ENCODE measurements at regions not wholly inside any gene's neighbourhood (a gene's known extent, or its start where the extent isn't known, plus 50 kb on each side); places are given as distances from the start of the nearest gene placed in this dataset.
"Not testable (repeated sequence)": the region's sequence is repeated elsewhere in the genome, so short reads cannot be mapped to it uniquely, and the experiment has no call there.

- H2BK120ac ChIP-seq (ENCODE audit: low read depth, low read length) = no peak overlapping the region
- H2AFZ ChIP-seq (ENCODE audit: low read depth, low read length) = no peak overlapping the region
- no peaks in the 10 kb centered on the region for H3K36me3 ChIP-seq (ENCODE audit: control insufficient read depth in 1 of 2, insufficient read depth in 2 of 2, low read depth in 1 of 2, low read length in 2 of 2)
- no peak overlapping the region for H3K9ac ChIP-seq (ENCODE audit: low read length)
- H3K23ac ChIP-seq (ENCODE audit: low read length in 2 of 2) = no peak overlapping the region
- H2BK5ac ChIP-seq (ENCODE audit: low read depth, low read length, poor library complexity, severe bottlenecking) = no peak overlapping the region
- no peak overlapping the region for H3K4me3 ChIP-seq (ENCODE audit: insufficient read depth in 1 of 2, low read depth in 1 of 2, low read length in 2 of 2)
- peak overlapping the region; percentile 16 for H2AK5ac ChIP-seq (ENCODE audit: low read length, severe bottlenecking)
- no peak for DNase-seq
- H3K27ac ChIP-seq (ENCODE audit: low read length, poor library complexity, severe bottlenecking) = no peak overlapping the region
- H3K14ac ChIP-seq (ENCODE audit: low read length in 2 of 2) = no peak overlapping the region
- 91% methylated on average over 3 of the region's 3 CpGs for WGBS
- H2BK15ac ChIP-seq (ENCODE audit: low read depth, poor library complexity, severe bottlenecking) = no peak overlapping the region
- H4K8ac ChIP-seq (ENCODE audit: low read length) = no peak overlapping the region
- peak overlapping the region in 1 of 2 experiments; percentile 2 for H2BK12ac ChIP-seq (ENCODE audit: low read length in 2 of 2)
- no peak overlapping the region for H3K4ac ChIP-seq (ENCODE audit: low read depth in 1 of 2, low read length in 2 of 2)
- peaks cover 0 to 2% of the 10 kb centered on the region in 2 experiments for H3K27me3 ChIP-seq (ENCODE audit: control insufficient read depth in 1 of 2, insufficient read depth in 1 of 2, low read length in 2 of 2)
- peaks cover 27% of the 10 kb centered on the region for H3K4me1 ChIP-seq (ENCODE audit: control insufficient read depth, insufficient read depth, low read depth, low read length)
- no peak overlapping the region for H3K18ac ChIP-seq (ENCODE audit: low read depth in 1 of 2, low read length in 2 of 2)
- no peaks in the 10 kb centered on the region for H3K79me1 ChIP-seq (replicated peaks; ENCODE audit: low read length, poor library complexity, severe bottlenecking)
- H4K91ac ChIP-seq (ENCODE audit: low read length) = no peak overlapping the region
- H3K9me3 ChIP-seq (ENCODE audit: control insufficient read depth, low read length) = no peaks in the 10 kb centered on the region
- H3K4me2 ChIP-seq (ENCODE audit: low read length, poor library complexity, severe bottlenecking) = no peak overlapping the region
Observed at GRCh38 chr9:129551393-129551973, 69.4 kb downstream of the C9orf50 start.

- WGBS = 93% methylated on average over 10 of the region's 11 CpGs
Observed at GRCh38 chr9:129550977-129551376, 69.9 kb downstream of the C9orf50 start.

GRCh38 chr9:129550199-129550839 lies 70.6 kb downstream of the C9orf50 start:
- Histone ChIP-seq H2AFZ (ENCODE audit: low read depth, low read length) (peak overlapping the region; percentile 96), H3K14ac (ENCODE audit: low read length in 2 of 2) (peak overlapping the region in 1 of 2 experiments; percentile 79), H2BK15ac (ENCODE audit: low read depth, poor library complexity, severe bottlenecking) (peak overlapping the region; percentile 73), H2BK12ac (ENCODE audit: low read length in 2 of 2) (peak overlapping the region; percentile 9 to 70), H2BK120ac (ENCODE audit: low read depth, low read length) (peak overlapping the region; percentile 92), H3K4me1 (ENCODE audit: control insufficient read depth, insufficient read depth, low read depth, low read length) (peaks cover 24% of the 10 kb centered on the region), H2BK5ac (ENCODE audit: low read depth, low read length, poor library complexity, severe bottlenecking) (peak overlapping the region; percentile 39), H4K8ac (ENCODE audit: low read length) (peak overlapping the region; percentile 95), H3K27ac (ENCODE audit: low read length, poor library complexity, severe bottlenecking) (peak overlapping the region; percentile 19), H4K91ac (ENCODE audit: low read length) (peak overlapping the region; percentile 87), H3K4me3 (ENCODE audit: insufficient read depth in 1 of 2, low read depth in 1 of 2, low read length in 2 of 2) (peak overlapping the region; percentile 46 to 72), H3K4me2 (ENCODE audit: low read length, poor library complexity, severe bottlenecking) (peak overlapping the region; percentile 81), H3K4ac (ENCODE audit: low read depth in 1 of 2, low read length in 2 of 2) (peak overlapping the region; percentile 86 to 92), H2AK5ac (ENCODE audit: low read length, severe bottlenecking) (peak overlapping the region; percentile 36), H3K9ac (ENCODE audit: low read length) (peak overlapping the region; percentile 92), H3K27me3 (ENCODE audit: control insufficient read depth in 1 of 2, insufficient read depth in 1 of 2, low read length in 2 of 2) (no peaks in the 10 kb centered on the region), H3K9me3 (ENCODE audit: control insufficient read depth, low read length) (no peaks in the 10 kb centered on the region), H3K18ac (ENCODE audit: low read depth in 1 of 2, low read length in 2 of 2) (peak overlapping the region; percentile 88 to 95), H3K36me3 (ENCODE audit: control insufficient read depth in 1 of 2, insufficient read depth in 2 of 2, low read depth in 1 of 2, low read length in 2 of 2) (no peaks in the 10 kb centered on the region), H3K23ac (ENCODE audit: low read length in 2 of 2) (peak overlapping the region in 1 of 2 experiments; percentile 54), H3K79me1 (replicated peaks; ENCODE audit: low read length, poor library complexity, severe bottlenecking) (no peaks in the 10 kb centered on the region)
- DNase-seq = peak; percentile 66
- WGBS = under 1% methylated on average over 42 of the region's 51 CpGs

More at GRCh38 chr9:129550977-129551376, 69.9 kb downstream of the C9orf50 start:
- not testable (repeated sequence) for H3K79me1 ChIP-seq (replicated peaks; ENCODE audit: low read length, poor library complexity, severe bottlenecking); H3K18ac ChIP-seq (ENCODE audit: low read depth in 1 of 2, low read length in 2 of 2); H3K23ac ChIP-seq (ENCODE audit: low read length in 2 of 2); H4K91ac ChIP-seq (ENCODE audit: low read length); H2BK120ac ChIP-seq (ENCODE audit: low read depth, low read length); H3K27ac ChIP-seq (ENCODE audit: low read length, poor library complexity, severe bottlenecking); H3K14ac ChIP-seq (ENCODE audit: low read length in 2 of 2); H3K27me3 ChIP-seq (ENCODE audit: control insufficient read depth in 1 of 2, insufficient read depth in 1 of 2, low read length in 2 of 2); H2BK15ac ChIP-seq (ENCODE audit: low read depth, poor library complexity, severe bottlenecking); H3K36me3 ChIP-seq (ENCODE audit: control insufficient read depth in 1 of 2, insufficient read depth in 2 of 2, low read depth in 1 of 2, low read length in 2 of 2); H3K4ac ChIP-seq (ENCODE audit: low read depth in 1 of 2, low read length in 2 of 2); H2AK5ac ChIP-seq (ENCODE audit: low read length, severe bottlenecking); DNase-seq; H2AFZ ChIP-seq (ENCODE audit: low read depth, low read length); H3K4me2 ChIP-seq (ENCODE audit: low read length, poor library complexity, severe bottlenecking); H4K8ac ChIP-seq (ENCODE audit: low read length); H2BK5ac ChIP-seq (ENCODE audit: low read depth, low read length, poor library complexity, severe bottlenecking); H3K9me3 ChIP-seq (ENCODE audit: control insufficient read depth, low read length)
- peak overlapping the region in 1 of 2 experiments; percentile 61 for H2BK12ac ChIP-seq (ENCODE audit: low read length in 2 of 2)
- H3K9ac ChIP-seq (ENCODE audit: low read length) = peak overlapping the region; percentile 92
- peaks cover 25% of the 10 kb centered on the region for H3K4me1 ChIP-seq (ENCODE audit: control insufficient read depth, insufficient read depth, low read depth, low read length)
- peak overlapping the region in 1 of 2 experiments; percentile 72 for H3K4me3 ChIP-seq (ENCODE audit: insufficient read depth in 1 of 2, low read depth in 1 of 2, low read length in 2 of 2)

- H2AK5ac ChIP-seq (ENCODE audit: low read length, severe bottlenecking) = no peak overlapping the region
- no peaks in the 10 kb centered on the region for H3K27me3 ChIP-seq (ENCODE audit: control insufficient read depth in 1 of 2, insufficient read depth in 1 of 2, low read length in 2 of 2)
- H4K91ac ChIP-seq (ENCODE audit: low read length) = peak overlapping the region; percentile 86
- H2AFZ ChIP-seq (ENCODE audit: low read depth, low read length) = no peak overlapping the region
- H3K4me3 ChIP-seq (ENCODE audit: insufficient read depth in 1 of 2, low read depth in 1 of 2, low read length in 2 of 2) = peak overlapping the region; percentile 46 to 72
- peak overlapping the region; percentile 7 to 72 for H2BK12ac ChIP-seq (ENCODE audit: low read length in 2 of 2)
- no peaks in the 10 kb centered on the region for H3K36me3 ChIP-seq (ENCODE audit: control insufficient read depth in 1 of 2, insufficient read depth in 2 of 2, low read depth in 1 of 2, low read length in 2 of 2)
- peak overlapping the region in 1 of 2 experiments; percentile 28 for H3K23ac ChIP-seq (ENCODE audit: low read length in 2 of 2)
- WGBS = 53% methylated on average over 22 of the region's 30 CpGs
- H2BK5ac ChIP-seq (ENCODE audit: low read depth, low read length, poor library complexity, severe bottlenecking) = no peak overlapping the region
- DNase-seq = no peak
- peak overlapping the region; percentile 95 for H4K8ac ChIP-seq (ENCODE audit: low read length)
- peak overlapping the region; percentile 88 to 91 for H3K18ac ChIP-seq (ENCODE audit: low read depth in 1 of 2, low read length in 2 of 2)
- peak overlapping the region; percentile 92 for H2BK120ac ChIP-seq (ENCODE audit: low read depth, low read length)
- H3K79me1 ChIP-seq (replicated peaks; ENCODE audit: low read length, poor library complexity, severe bottlenecking) = no peaks in the 10 kb centered on the region
- no peak overlapping the region for H3K14ac ChIP-seq (ENCODE audit: low read length in 2 of 2)
- H3K4me2 ChIP-seq (ENCODE audit: low read length, poor library complexity, severe bottlenecking) = peak overlapping the region; percentile 81
- H3K9ac ChIP-seq (ENCODE audit: low read length) = peak overlapping the region; percentile 92
- no peak overlapping the region for H3K27ac ChIP-seq (ENCODE audit: low read length, poor library complexity, severe bottlenecking)
- H3K4me1 ChIP-seq (ENCODE audit: control insufficient read depth, insufficient read depth, low read depth, low read length) = peaks cover 26% of the 10 kb centered on the region
- peak overlapping the region; percentile 30 to 73 for H3K4ac ChIP-seq (ENCODE audit: low read depth in 1 of 2, low read length in 2 of 2)
- peak overlapping the region; percentile 32 for H2BK15ac ChIP-seq (ENCODE audit: low read depth, poor library complexity, severe bottlenecking)
- no peaks in the 10 kb centered on the region for H3K9me3 ChIP-seq (ENCODE audit: control insufficient read depth, low read length)
Observed at GRCh38 chr9:129549684-129550083, 71.2 kb downstream of the C9orf50 start.

Data from mesenchymal stem cell (in vitro differentiated cells and primary cell).